Natural killer cell (primary cell): ENCODE measurements at regions not wholly inside any gene's neighbourhood (a gene's known extent, or its start where the extent isn't known, plus 50 kb on each side); places are given as distances from the start of the nearest gene placed in this dataset.

Source experiments
- ATAC-seq, 3 donors: fragments of 150-1000 bp in 2 of 3; fragments of 200-7000 bp in 1 of 3; cut with Tn5 transposase; 1 replicate in 1 of 3; 2 replicates in 2 of 3; pipeline ENCODE4 v1.10.0; 2021; ENCODE audit warnings: mild to moderate bottlenecking in 2 of 3, moderate library complexity in 2 of 3
- DNase-seq, 2 donors: peaks; one replicate each; pipeline versions ENCODE4 v3.0.0 to v3.0.0-alpha.2; 2013 to 2021; ENCODE audit warnings: mixed read lengths in 1 of 2
- H3K27ac ChIP-seq: one replicate; pipeline ENCODE4 v1.5.1; 2013; ENCODE audit warnings: mild to moderate bottlenecking, low read length
- H3K27me3 ChIP-seq: one replicate; pipeline ENCODE4 v1.6.1; 2013; ENCODE audit warnings: low read length; ENCODE audit not compliant: control insufficient read depth, insufficient read depth
- H3K36me3 ChIP-seq: one replicate; pipeline ENCODE4 v1.6.1; 2013; ENCODE audit warnings: low read length; ENCODE audit not compliant: control insufficient read depth, insufficient read depth
- H3K4me1 ChIP-seq: one replicate; pipeline ENCODE4 v1.6.1; 2013; ENCODE audit warnings: low read length; ENCODE audit not compliant: control insufficient read depth, insufficient read depth
- H3K4me3 ChIP-seq: one replicate; pipeline ENCODE4 v1.5.1; 2013; ENCODE audit warnings: low read length
- H3K9me3 ChIP-seq: one replicate; pipeline ENCODE4 v1.6.1; 2013; ENCODE audit warnings: low read length; ENCODE audit not compliant: control insufficient read depth, insufficient read depth
- H3K27ac Mint-ChIP-seq, 2 donors: one replicate each; pipeline ENCODE4 v1.8.0; 2022; ENCODE audit warnings: mild to moderate bottlenecking in 2 of 2, mixed read lengths in 2 of 2, moderate library complexity in 1 of 2
- H3K27me3 Mint-ChIP-seq, 2 donors: one replicate each; pipeline ENCODE4 v1.8.0; 2022; ENCODE audit warnings: low read depth in 2 of 2, mixed read lengths in 2 of 2
- H3K36me3 Mint-ChIP-seq: one replicate; pipeline ENCODE4 v1.8.0; 2022; ENCODE audit warnings: mixed read lengths
- H3K4me1 Mint-ChIP-seq, 2 donors: one replicate each; pipeline ENCODE4 v1.8.0; 2022; ENCODE audit warnings: mixed read lengths in 2 of 2
- H3K4me3 Mint-ChIP-seq: one replicate; pipeline ENCODE4 v1.8.0; 2022; ENCODE audit warnings: mild to moderate bottlenecking, moderate library complexity, mixed read lengths
- H3K9me3 Mint-ChIP-seq, 2 donors: one replicate each; pipeline ENCODE4 v1.8.0; 2022; ENCODE audit warnings: mixed read lengths in 2 of 2
- CTCF ChIP-seq: fragments of 200-600 bp; IDR thresholded peaks from one replicate; pipeline ENCODE4 v1.8.0; 2022; ENCODE audit warnings: antibody characterized with exemption
- WGBS: methylation state at CpG from one replicate; pipeline ENCODE4 v1.1.7; 2013; ENCODE audit warnings: missing lambda C conversion rate; ENCODE audit not compliant: insufficient coverage; 5-methylcytosine and 5-hydroxymethylcytosine counted together
- intact Hi-C: fragments of 100-400 bp; cut with micrococcal nuclease; formaldehyde crosslinking; loops from one replicate; pipeline ENCODE4 v1.14.2; 2022

- H3K4me3 Mint-ChIP-seq = no peak overlapping the region
- H3K27me3 Mint-ChIP-seq = no peaks in the 10 kb centered on the region
- no peaks in the 10 kb centered on the region for H3K4me1 Mint-ChIP-seq
- Histone ChIP-seq H3K36me3 (no peaks in the 10 kb centered on the region), H3K27me3 (no peaks in the 10 kb centered on the region), H3K4me1 (no peaks in the 10 kb centered on the region), H3K27ac (no peak overlapping the region), H3K9me3 (peaks cover 8% of the 10 kb centered on the region), H3K4me3 (no peak overlapping the region)
- ATAC-seq (no peak), DNase-seq (no peak)
- TF ChIP-seq CTCF = no peak
- H3K36me3 Mint-ChIP-seq = peaks cover 21% of the 10 kb centered on the region
- WGBS = 100% methylated on average over 1 of the region's 1 CpG
- no peak overlapping the region for H3K27ac Mint-ChIP-seq
- intact Hi-C loops = no loop called here
- peaks cover 23 to 24% of the 10 kb centered on the region in 2 donors for H3K9me3 Mint-ChIP-seq
Measured at GRCh38 chr3:65052101-65052500, 364.3 kb upstream of the ADAMTS9 start.

- WGBS = 83% methylated on average over 1 of the region's 1 CpG
- Histone ChIP-seq H3K4me3 (no peak overlapping the region), H3K27ac (no peak overlapping the region), H3K4me1 (no peaks in the 10 kb centered on the region), H3K36me3 (no peaks in the 10 kb centered on the region), H3K27me3 (no peaks in the 10 kb centered on the region), H3K9me3 (peaks cover 8% of the 10 kb centered on the region)
- ATAC-seq = no peak
- H3K9me3 Mint-ChIP-seq = peaks cover 11 to 15% of the 10 kb centered on the region in 2 donors
- H3K27me3 Mint-ChIP-seq = no peaks in the 10 kb centered on the region
- H3K36me3 Mint-ChIP-seq = peaks cover 14% of the 10 kb centered on the region
- intact Hi-C loops = no loop called here
- TF ChIP-seq CTCF = no peak
- no peaks in the 10 kb centered on the region for H3K4me1 Mint-ChIP-seq
- no peak overlapping the region for H3K27ac Mint-ChIP-seq
- H3K4me3 Mint-ChIP-seq = no peak overlapping the region
- no peak for DNase-seq
Measured at GRCh38 chr3:65048151-65048550, 360.4 kb upstream of the ADAMTS9 start.

GRCh38 chr3:65045138-65045537, 357.3 kb upstream of the ADAMTS9 start:
- peaks cover 12 to 22% of the 10 kb centered on the region in 2 donors for H3K9me3 Mint-ChIP-seq
- ATAC-seq (no peak), DNase-seq (no peak)
- H3K9me3 ChIP-seq = peaks cover 3% of the 10 kb centered on the region
- no peak overlapping the region for H3K27ac ChIP-seq
- no peaks in the 10 kb centered on the region for H3K4me1 Mint-ChIP-seq
- no CpG with 5 or more reads among the region's 1 CpG for WGBS
- TF ChIP-seq CTCF = no peak
- H3K4me3 ChIP-seq = no peak overlapping the region
- no peaks in the 10 kb centered on the region for H3K4me1 ChIP-seq
- H3K4me3 Mint-ChIP-seq = no peak overlapping the region
- H3K36me3 ChIP-seq = no peaks in the 10 kb centered on the region
- H3K27ac Mint-ChIP-seq = no peak overlapping the region
- no peaks in the 10 kb centered on the region for H3K27me3 Mint-ChIP-seq
- H3K27me3 ChIP-seq = no peaks in the 10 kb centered on the region
- intact Hi-C loops = no loop called here
- H3K36me3 Mint-ChIP-seq = peaks cover 11% of the 10 kb centered on the region

- no peaks in the 10 kb centered on the region for H3K4me1 Mint-ChIP-seq
- H3K27ac ChIP-seq = no peak overlapping the region
- H3K4me3 Mint-ChIP-seq = no peak overlapping the region
- intact Hi-C loops = no loop called here
- no peaks in the 10 kb centered on the region for H3K27me3 ChIP-seq
- peaks cover 3% of the 10 kb centered on the region for H3K9me3 ChIP-seq
- DNase-seq = no peak
- no peak for TF ChIP-seq CTCF
- 95% methylated on average over 6 of the region's 6 CpGs for WGBS
- no peaks in the 10 kb centered on the region for H3K4me1 ChIP-seq
- no peak for ATAC-seq
- H3K9me3 Mint-ChIP-seq = peaks cover 10 to 23% of the 10 kb centered on the region in 2 donors
- H3K4me3 ChIP-seq = no peak overlapping the region
- H3K27me3 Mint-ChIP-seq = no peaks in the 10 kb centered on the region
- no peaks in the 10 kb centered on the region for H3K36me3 ChIP-seq
- H3K27ac Mint-ChIP-seq = no peak overlapping the region
- H3K36me3 Mint-ChIP-seq = peaks cover 7% of the 10 kb centered on the region
Measured at GRCh38 chr3:65044401-65044800, 356.6 kb upstream of the ADAMTS9 start.
